ENCODE measurements at regions not wholly inside any gene's neighbourhood (a gene's known extent, or its start where the extent isn't known, plus 50 kb on each side); places are given as distances from the start of the nearest gene placed in this dataset.

DNA sequence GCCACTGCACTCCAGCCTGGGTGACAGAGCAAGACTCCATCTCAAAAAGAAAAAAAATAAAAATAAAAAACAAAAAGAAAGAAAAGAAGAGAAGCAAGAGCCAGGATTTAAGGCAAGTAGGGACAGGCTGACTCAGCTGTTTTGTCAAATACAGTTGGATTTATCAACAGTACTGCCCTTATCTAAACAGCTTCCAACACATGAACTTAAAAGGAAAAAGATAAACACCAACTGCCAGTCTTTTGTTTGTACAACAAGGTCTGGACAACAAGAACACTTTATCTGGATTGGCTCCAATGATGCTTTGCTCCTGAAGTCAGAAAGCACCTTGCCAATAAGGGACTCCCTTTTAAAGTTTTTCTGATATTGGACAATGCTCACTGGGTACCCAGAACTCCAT, 886.0 kb downstream of the ADGRL2 start:
- Histone ChIP-seq H3K4me1 (ENCODE audit: control insufficient read depth, insufficient read depth, low read length) (no peaks in the 10 kb centered on the region), H3K4me3 (ENCODE audit: low read length) (no peak overlapping the region), H3K27me3 (ENCODE audit: control insufficient read depth, insufficient read depth, low read length) (no peaks in the 10 kb centered on the region)

DNA sequence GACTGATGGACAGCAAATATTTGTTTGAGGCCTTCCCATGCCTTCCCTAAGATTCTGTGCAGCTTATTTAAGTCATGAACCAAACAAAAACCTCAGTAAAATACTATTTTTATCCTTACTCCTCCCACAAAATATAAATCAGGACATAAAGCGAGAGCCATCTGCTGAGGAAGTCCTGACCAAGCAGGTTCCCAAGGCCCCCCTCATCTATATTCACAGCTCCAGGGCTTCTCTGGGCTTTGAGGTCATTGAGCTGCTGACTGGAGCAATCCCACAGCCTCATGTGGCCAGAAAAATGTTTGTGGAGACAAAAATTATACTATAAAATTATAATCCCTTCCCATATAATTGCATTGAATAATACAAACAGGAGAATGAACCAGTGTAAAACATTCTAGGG, 846.2 kb downstream of the ADGRL2 start:
- peak; percentile 39 for DNase-seq

More for the DNA sequence above, 886.0 kb downstream of the ADGRL2 start:
- H3K27ac ChIP-seq (ENCODE audit: low read length) = no peak overlapping the region
- no peak for DNase-seq
- H3K9me3 ChIP-seq (replicated peaks; ENCODE audit: control insufficient read depth, low read depth, low read length) = peaks cover 15% of the 10 kb centered on the region
- no peaks in the 10 kb centered on the region for H3K36me3 ChIP-seq (ENCODE audit: control insufficient read depth, insufficient read depth, low read length)

DNA sequence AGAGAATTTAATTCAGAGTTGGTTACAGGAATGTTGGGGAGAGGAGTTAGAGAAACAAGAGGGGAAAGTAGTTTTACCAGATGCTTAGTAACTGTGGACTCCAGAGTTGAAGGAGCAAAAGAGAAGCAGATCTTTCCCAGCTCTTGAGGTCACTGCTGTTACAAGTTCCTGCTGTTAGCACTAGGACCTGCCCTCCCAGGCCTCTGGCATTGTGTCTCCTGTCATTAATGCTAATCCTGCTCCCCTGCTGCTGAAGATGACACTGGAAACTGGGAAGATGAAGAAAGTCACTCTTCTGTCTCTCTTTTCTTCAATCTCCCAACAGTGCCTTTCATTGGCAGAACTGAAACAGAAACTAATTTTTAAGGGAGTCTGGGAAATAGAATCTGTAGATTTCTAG, 845.6 kb downstream of the ADGRL2 start:
- Histone ChIP-seq H3K4me1 (ENCODE audit: control insufficient read depth, insufficient read depth, low read length) (no peaks in the 10 kb centered on the region), H3K27ac (ENCODE audit: low read length) (no peak overlapping the region), H3K9me3 (replicated peaks; ENCODE audit: control insufficient read depth, low read depth, low read length) (no peaks in the 10 kb centered on the region), H3K27me3 (ENCODE audit: control insufficient read depth, insufficient read depth, low read length) (no peaks in the 10 kb centered on the region), H3K36me3 (ENCODE audit: control insufficient read depth, insufficient read depth, low read length) (no peaks in the 10 kb centered on the region), H3K4me3 (ENCODE audit: low read length) (no peak overlapping the region)
- DNase-seq = no peak

More for the DNA sequence above, 846.2 kb downstream of the ADGRL2 start:
- H3K4me1 ChIP-seq (ENCODE audit: control insufficient read depth, insufficient read depth, low read length) = no peaks in the 10 kb centered on the region
- no peaks in the 10 kb centered on the region for H3K27me3 ChIP-seq (ENCODE audit: control insufficient read depth, insufficient read depth, low read length)
- H3K27ac ChIP-seq (ENCODE audit: low read length) = no peak overlapping the region
- no peak overlapping the region for H3K4me3 ChIP-seq (ENCODE audit: low read length)
- H3K36me3 ChIP-seq (ENCODE audit: control insufficient read depth, insufficient read depth, low read length) = no peaks in the 10 kb centered on the region
- no CpG with 5 or more reads among the region's 1 CpG for WGBS (ENCODE audit: insufficient coverage)
- H3K9me3 ChIP-seq (replicated peaks; ENCODE audit: control insufficient read depth, low read depth, low read length) = no peaks in the 10 kb centered on the region

DNA sequence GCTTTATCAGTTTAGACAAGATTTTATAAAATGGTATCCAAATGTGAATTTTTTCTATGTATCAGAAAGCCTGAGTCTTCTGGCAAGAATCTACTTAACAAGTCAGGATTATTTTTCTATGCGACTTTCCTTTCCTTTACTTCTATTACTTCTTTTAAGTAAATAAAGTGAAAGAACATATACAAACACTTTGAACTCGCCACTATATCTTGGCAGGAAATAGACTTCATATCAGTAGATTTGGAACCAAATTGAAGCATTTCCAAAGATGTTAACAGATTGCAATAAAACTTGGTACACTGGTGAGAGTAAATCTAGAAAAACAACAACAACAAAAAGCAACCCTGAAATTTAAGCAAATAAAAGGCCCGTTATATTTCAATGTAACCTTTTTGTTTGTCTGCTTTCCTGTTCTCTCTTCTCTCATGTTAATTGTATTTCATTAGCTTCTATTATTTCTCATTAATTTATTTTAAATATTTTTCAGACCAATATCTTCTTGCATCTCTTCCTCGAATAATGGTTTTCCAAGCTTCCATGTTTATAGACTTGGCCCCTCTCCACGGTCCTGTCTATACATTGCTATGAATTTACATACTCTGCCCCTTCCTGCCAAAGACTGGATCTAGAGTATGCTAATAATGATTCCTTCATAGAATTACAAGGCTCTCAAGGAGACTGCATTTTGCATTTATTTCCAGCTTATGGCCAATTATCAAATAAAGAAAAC, 843.6 kb downstream of the ADGRL2 start:
- no CpG with 5 or more reads among the region's 5 CpGs for WGBS (ENCODE audit: insufficient coverage)

DNA sequence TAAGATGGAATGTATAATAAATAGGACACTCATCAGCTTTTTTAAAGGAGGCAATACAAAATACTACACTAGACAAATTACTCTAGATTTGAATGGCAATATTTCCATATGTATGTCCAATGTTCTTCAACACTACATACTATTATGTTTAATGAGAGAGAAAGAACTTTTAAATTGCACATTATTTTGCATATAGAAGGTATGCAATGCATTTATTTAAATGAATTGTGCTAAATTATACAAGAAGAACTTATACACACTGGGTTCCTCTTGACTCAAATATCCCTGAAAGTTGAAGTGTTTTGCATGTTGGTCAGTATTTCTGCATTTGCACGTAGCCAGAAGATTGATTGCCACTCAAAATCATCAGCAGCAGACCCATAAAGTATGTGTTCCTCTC, 839.6 kb downstream of the ADGRL2 start:
- H3K36me3 ChIP-seq (ENCODE audit: control insufficient read depth, insufficient read depth, low read length) = no peaks in the 10 kb centered on the region
- H3K27ac ChIP-seq (ENCODE audit: low read length) = no peak overlapping the region
- H3K4me1 ChIP-seq (ENCODE audit: control insufficient read depth, insufficient read depth, low read length) = no peaks in the 10 kb centered on the region
- H3K27me3 ChIP-seq (ENCODE audit: control insufficient read depth, insufficient read depth, low read length) = no peaks in the 10 kb centered on the region
- no peak for DNase-seq
- H3K4me3 ChIP-seq (ENCODE audit: low read length) = no peak overlapping the region
- no CpG with 5 or more reads among the region's 1 CpG for WGBS (ENCODE audit: insufficient coverage)
- H3K9me3 ChIP-seq (replicated peaks; ENCODE audit: control insufficient read depth, low read depth, low read length) = no peaks in the 10 kb centered on the region

More for the DNA sequence above, 843.6 kb downstream of the ADGRL2 start:
- Histone ChIP-seq H3K4me1 (ENCODE audit: control insufficient read depth, insufficient read depth, low read length) (no peaks in the 10 kb centered on the region), H3K27me3 (ENCODE audit: control insufficient read depth, insufficient read depth, low read length) (no peaks in the 10 kb centered on the region), H3K9me3 (replicated peaks; ENCODE audit: control insufficient read depth, low read depth, low read length) (no peaks in the 10 kb centered on the region), H3K36me3 (ENCODE audit: control insufficient read depth, insufficient read depth, low read length) (no peaks in the 10 kb centered on the region), H3K4me3 (ENCODE audit: low read length) (no peak overlapping the region), H3K27ac (ENCODE audit: low read length) (no peak overlapping the region)
- DNase-seq = no peak

DNA sequence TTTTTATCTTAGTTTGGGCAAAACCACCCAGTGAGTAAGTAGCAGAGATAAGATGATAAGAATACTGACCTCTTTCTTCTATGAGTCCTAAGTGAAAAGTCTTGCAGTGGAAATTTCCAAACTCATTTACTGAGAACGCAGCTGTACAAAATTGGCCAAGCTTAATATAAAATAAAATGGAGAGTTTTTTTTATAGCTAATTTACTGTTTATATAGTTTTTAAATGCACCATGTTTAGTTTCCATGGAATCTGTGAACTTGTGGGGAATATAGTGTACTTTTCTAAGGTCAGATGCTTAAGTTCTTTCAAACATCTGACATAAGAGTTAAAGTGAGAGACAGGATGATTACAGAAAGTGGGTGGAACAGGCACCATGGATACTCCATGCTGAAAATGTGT, 833.5 kb downstream of the ADGRL2 start:
- H3K36me3 ChIP-seq (ENCODE audit: control insufficient read depth, insufficient read depth, low read length) = no peaks in the 10 kb centered on the region
- WGBS (ENCODE audit: insufficient coverage) = no CpG with 5 or more reads among the region's 1 CpG
- H3K4me1 ChIP-seq (ENCODE audit: control insufficient read depth, insufficient read depth, low read length) = no peaks in the 10 kb centered on the region
- DNase-seq = peak; percentile 73
- H3K4me3 ChIP-seq (ENCODE audit: low read length) = no peak overlapping the region
- no peaks in the 10 kb centered on the region for H3K27me3 ChIP-seq (ENCODE audit: control insufficient read depth, insufficient read depth, low read length)
- no peak overlapping the region for H3K27ac ChIP-seq (ENCODE audit: low read length)
- no peaks in the 10 kb centered on the region for H3K9me3 ChIP-seq (replicated peaks; ENCODE audit: control insufficient read depth, low read depth, low read length)

DNA sequence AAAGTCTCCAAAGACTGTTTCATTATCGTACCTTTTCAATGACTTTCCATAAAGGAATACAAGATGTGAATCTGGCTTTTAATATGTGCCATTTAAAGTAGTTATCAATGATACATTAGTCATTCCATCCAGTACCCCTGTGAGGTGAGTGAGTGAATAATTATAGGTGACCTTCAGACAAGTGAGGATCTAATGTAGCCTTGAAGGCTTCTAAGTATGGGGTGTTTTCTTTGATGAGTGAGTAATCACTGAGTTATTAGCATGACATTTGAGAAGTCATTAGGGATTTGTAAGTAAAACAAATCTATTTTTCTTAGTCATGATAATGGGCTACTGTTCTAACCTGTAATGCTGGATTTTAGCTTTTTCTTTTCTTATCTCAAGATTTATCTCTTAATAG, 831.4 kb downstream of the ADGRL2 start:
- no peak for DNase-seq
- no CpG with 5 or more reads among the region's 1 CpG for WGBS (ENCODE audit: insufficient coverage)
- H3K27ac ChIP-seq (ENCODE audit: low read length) = no peak overlapping the region
- no peaks in the 10 kb centered on the region for H3K4me1 ChIP-seq (ENCODE audit: control insufficient read depth, insufficient read depth, low read length)
- H3K36me3 ChIP-seq (ENCODE audit: control insufficient read depth, insufficient read depth, low read length) = no peaks in the 10 kb centered on the region
- no peak overlapping the region for H3K4me3 ChIP-seq (ENCODE audit: low read length)
- no peaks in the 10 kb centered on the region for H3K27me3 ChIP-seq (ENCODE audit: control insufficient read depth, insufficient read depth, low read length)
- H3K9me3 ChIP-seq (replicated peaks; ENCODE audit: control insufficient read depth, low read depth, low read length) = no peaks in the 10 kb centered on the region

DNA sequence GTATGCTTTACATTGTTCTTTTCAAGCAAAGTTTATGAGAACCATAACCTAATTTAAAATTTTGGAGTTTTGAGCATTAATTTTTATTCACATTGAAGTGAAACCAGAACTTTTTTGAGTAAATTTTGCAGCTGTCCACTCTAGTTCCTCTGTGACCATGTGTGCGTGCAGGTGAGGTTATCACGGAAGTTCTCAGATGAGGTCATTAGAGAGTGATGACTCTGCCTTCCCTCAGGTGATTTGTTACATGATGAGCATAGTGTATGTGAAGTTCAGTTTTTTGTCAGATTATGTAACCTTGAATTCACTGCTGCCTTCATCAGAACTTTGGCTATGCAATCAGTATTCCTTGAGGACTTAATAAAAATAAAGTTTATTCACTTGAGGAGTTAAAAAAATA, 828.2 kb downstream of the ADGRL2 start:
- Histone ChIP-seq H3K9me3 (replicated peaks; ENCODE audit: control insufficient read depth, low read depth, low read length) (peaks cover 3% of the 10 kb centered on the region), H3K27me3 (ENCODE audit: control insufficient read depth, insufficient read depth, low read length) (no peaks in the 10 kb centered on the region), H3K27ac (ENCODE audit: low read length) (no peak overlapping the region), H3K36me3 (ENCODE audit: control insufficient read depth, insufficient read depth, low read length) (no peaks in the 10 kb centered on the region), H3K4me1 (ENCODE audit: control insufficient read depth, insufficient read depth, low read length) (no peaks in the 10 kb centered on the region), H3K4me3 (ENCODE audit: low read length) (no peak overlapping the region)
- no CpG with 5 or more reads among the region's 2 CpGs for WGBS (ENCODE audit: insufficient coverage)
- no peak for DNase-seq

DNA sequence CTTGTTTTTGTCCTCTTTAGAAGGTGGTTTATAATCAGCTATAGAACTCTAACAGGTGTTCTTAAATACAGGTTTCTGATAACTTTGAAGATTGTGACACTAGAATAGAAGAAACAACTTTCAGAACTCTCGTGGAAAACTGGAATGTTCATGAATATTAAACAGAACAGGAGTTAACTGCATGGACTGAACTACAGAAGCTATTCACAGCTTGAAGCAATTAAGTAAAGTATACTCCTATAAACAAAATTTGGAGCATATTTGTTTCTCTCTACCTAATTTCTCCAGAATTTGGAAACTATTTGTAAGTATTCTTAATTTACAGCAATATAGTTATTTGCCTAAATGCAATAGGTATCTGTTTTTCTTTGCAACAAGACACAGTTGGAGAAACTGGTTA, 824.8 kb downstream of the ADGRL2 start:
- H3K27ac ChIP-seq (ENCODE audit: low read length) = no peak overlapping the region
- H3K4me3 ChIP-seq (ENCODE audit: low read length) = no peak overlapping the region
- WGBS (ENCODE audit: insufficient coverage) = no CpG with 5 or more reads among the region's 1 CpG
- DNase-seq = no peak
- no peaks in the 10 kb centered on the region for H3K4me1 ChIP-seq (ENCODE audit: control insufficient read depth, insufficient read depth, low read length)
- peaks cover 4% of the 10 kb centered on the region for H3K9me3 ChIP-seq (replicated peaks; ENCODE audit: control insufficient read depth, low read depth, low read length)
- H3K27me3 ChIP-seq (ENCODE audit: control insufficient read depth, insufficient read depth, low read length) = no peaks in the 10 kb centered on the region
- H3K36me3 ChIP-seq (ENCODE audit: control insufficient read depth, insufficient read depth, low read length) = no peaks in the 10 kb centered on the region

DNA sequence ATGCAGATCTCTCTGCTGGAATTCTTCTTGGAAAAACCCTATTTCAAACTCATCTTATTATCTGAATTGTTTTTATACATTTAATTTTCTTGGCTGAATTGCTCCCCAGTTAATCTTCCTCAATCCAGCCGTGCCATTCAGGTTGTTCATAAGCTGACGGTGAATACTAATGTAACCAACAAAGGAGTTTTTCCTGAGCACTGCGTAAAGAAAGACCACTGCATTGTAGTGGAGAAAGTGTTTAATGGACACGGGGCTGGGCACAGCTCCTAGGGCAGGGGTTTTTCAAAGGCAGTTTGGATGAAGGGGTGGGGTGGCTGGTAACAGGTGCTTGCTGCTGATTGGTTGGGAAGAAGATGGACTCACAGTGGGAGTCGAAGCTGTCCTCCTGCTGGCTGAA, 820.3 kb downstream of the ADGRL2 start:
- Histone ChIP-seq H3K27ac (ENCODE audit: low read length) (no peak overlapping the region), H3K36me3 (ENCODE audit: control insufficient read depth, insufficient read depth, low read length) (no peaks in the 10 kb centered on the region), H3K4me1 (ENCODE audit: control insufficient read depth, insufficient read depth, low read length) (no peaks in the 10 kb centered on the region), H3K9me3 (replicated peaks; ENCODE audit: control insufficient read depth, low read depth, low read length) (peaks cover 4% of the 10 kb centered on the region), H3K27me3 (ENCODE audit: control insufficient read depth, insufficient read depth, low read length) (no peaks in the 10 kb centered on the region), H3K4me3 (ENCODE audit: low read length) (no peak overlapping the region)
- DNase-seq = no peak
- 97% methylated on average over 4 of the region's 5 CpGs for WGBS (ENCODE audit: insufficient coverage)

DNA sequence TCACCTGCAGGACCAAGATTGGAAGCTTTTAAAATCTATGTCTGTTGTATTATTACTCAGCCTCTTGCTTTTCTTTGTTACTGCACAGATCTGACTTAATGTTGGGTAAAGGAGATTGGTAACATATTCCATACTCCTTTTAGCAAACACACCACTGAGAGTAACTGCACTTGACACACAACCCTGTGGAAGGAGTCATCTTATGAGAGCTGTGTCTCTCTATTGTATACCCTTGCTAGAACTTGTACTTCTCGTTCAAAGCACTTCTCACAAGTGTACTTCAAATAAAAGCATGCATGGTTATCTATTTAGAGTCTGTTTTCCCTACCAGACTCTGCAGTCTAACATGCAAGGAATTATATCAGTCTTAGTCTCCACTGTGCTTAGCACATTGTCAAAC, 813.4 kb downstream of the ADGRL2 start:
- WGBS (ENCODE audit: insufficient coverage) = no CpG with 5 or more reads among the region's 1 CpG
- H3K9me3 ChIP-seq (replicated peaks; ENCODE audit: control insufficient read depth, low read depth, low read length) = no peaks in the 10 kb centered on the region

More for the DNA sequence above, 813.4 kb downstream of the ADGRL2 start:
- Histone ChIP-seq H3K4me3 (ENCODE audit: low read length) (no peak overlapping the region), H3K27ac (ENCODE audit: low read length) (no peak overlapping the region), H3K27me3 (ENCODE audit: control insufficient read depth, insufficient read depth, low read length) (no peaks in the 10 kb centered on the region), H3K4me1 (ENCODE audit: control insufficient read depth, insufficient read depth, low read length) (no peaks in the 10 kb centered on the region), H3K36me3 (ENCODE audit: control insufficient read depth, insufficient read depth, low read length) (no peaks in the 10 kb centered on the region)
- no peak for DNase-seq

All from muscle of leg (tissue), 3 donors.